ENCODE measurements at regions not wholly inside any gene's neighbourhood (a gene's known extent, or its start where the extent isn't known, plus 50 kb on each side); places are given as distances from the start of the nearest gene placed in this dataset.

- DNase-seq, result no peak
Observed at GRCh38 chr1:239682960-239683359, 296.6 kb downstream of the CHRM3 start.

GRCh38 chr1:239686386-239686785 lies 300.0 kb downstream of the CHRM3 start:
- DNase-seq, result no peak

GRCh38 chr1:239696317-239696716 lies 309.9 kb downstream of the CHRM3 start:
- DNase-seq, result no peak

- DNase-seq, result no peak
Observed at GRCh38 chr1:239700667-239701066, 314.3 kb downstream of the CHRM3 start.

GRCh38 chr1:239703075-239703474 lies 316.7 kb downstream of the CHRM3 start:
- no peak for DNase-seq

GRCh38 chr1:239706245-239706892 lies 320.0 kb downstream of the CHRM3 start:
- no peak for DNase-seq

GRCh38 chr1:239707615-239708014 lies 321.2 kb downstream of the CHRM3 start:
- no peak for DNase-seq

- DNase-seq, result no peak
Observed at GRCh38 chr1:239708622-239709021, 322.3 kb downstream of the CHRM3 start.

- DNase-seq, result no peak
Observed at GRCh38 chr1:239711768-239712167, 325.4 kb downstream of the CHRM3 start.

GRCh38 chr1:239717097-239717917 lies 330.9 kb downstream of the CHRM3 start:
- no peak for DNase-seq

- no peak for DNase-seq
Observed at GRCh38 chr1:239717918-239718184, 331.5 kb downstream of the CHRM3 start.

- DNase-seq, result no peak
Observed at GRCh38 chr1:239718571-239718970, 332.2 kb downstream of the CHRM3 start.

GRCh38 chr1:239718997-239719628 lies 332.7 kb downstream of the CHRM3 start:
- DNase-seq, result no peak

GRCh38 chr1:239719642-239720258 lies 333.4 kb downstream of the CHRM3 start:
- peak; percentile 9 for DNase-seq

GRCh38 chr1:239722035-239722434 lies 335.7 kb downstream of the CHRM3 start:
- no peak for DNase-seq

GRCh38 chr1:239723776-239724367 lies 337.5 kb downstream of the CHRM3 start:
- no peak for DNase-seq

- no peak for DNase-seq
Observed at GRCh38 chr1:239725371-239725770, 339.0 kb downstream of the CHRM3 start.

GRCh38 chr1:239725933-239726332 lies 339.6 kb downstream of the CHRM3 start:
- DNase-seq, result no peak

- no peak for DNase-seq
Observed at GRCh38 chr1:239730378-239730777, 344.0 kb downstream of the CHRM3 start.

GRCh38 chr1:239731082-239731748 lies 344.8 kb downstream of the CHRM3 start:
- DNase-seq, result no peak

- no peak for DNase-seq
Observed at GRCh38 chr1:239732770-239733169, 346.4 kb downstream of the CHRM3 start.

GRCh38 chr1:239733995-239734394 lies 347.6 kb downstream of the CHRM3 start:
- no peak for DNase-seq

GRCh38 chr1:239735111-239735510 lies 348.7 kb downstream of the CHRM3 start:
- DNase-seq, result no peak
